Prostate gland (tissue), 2 donors: ENCODE measurements at regions not wholly inside any gene's neighbourhood (a gene's known extent, or its start where the extent isn't known, plus 50 kb on each side); places are given as distances from the start of the nearest gene placed in this dataset.

Experiments
- DNase-seq: peaks from one replicate; pipeline ENCODE4 v3.0.0-alpha.2; 2019; ENCODE audit warnings: low spot score
- H3K27ac ChIP-seq, 2 donors: fragments of 200-600 bp; sonication (generic); 2 replicates each; pipeline ENCODE4 v1.5.1; 2017 to 2019
- H3K27me3 ChIP-seq: fragments of 200-600 bp; sonication (generic); replicated peaks from 2 replicates; pipeline ENCODE4 v1.5.1; 2019; ENCODE audit not compliant: insufficient read depth
- H3K36me3 ChIP-seq, 2 donors: fragments of 200-600 bp; sonication (generic); 1 replicate in 1 of 2; 2 replicates in 1 of 2; pipeline versions ENCODE4 v1.5.1 to v1.8.1; 2017 to 2019
- H3K4me1 ChIP-seq: fragments of 200-600 bp; sonication (generic); replicated peaks from 2 replicates; pipeline ENCODE4 v1.5.1; 2019
- H3K4me3 ChIP-seq, 2 donors: fragments of 200-600 bp; sonication (generic); 2 replicates each; pipeline ENCODE4 v1.5.1; 2017 to 2019
- H3K9me3 ChIP-seq: fragments of 200-600 bp; sonication (generic); 2 replicates; pipeline ENCODE4 v1.5.1; 2017
- CTCF ChIP-seq, 4 experiments: fragments of 200-600 bp in 2 of 4; fragments of 450-650 bp in 2 of 4; sonication (generic) in 2 of 4; IDR thresholded peaks; 1 replicate in 3 of 4; 2 replicates in 1 of 4; pipeline ENCODE4 v1.5.1; 2016 to 2019; ENCODE audit warnings: antibody characterized with exemption in 4 of 4, mild to moderate bottlenecking in 2 of 4, moderate library complexity in 2 of 4
- POLR2A ChIP-seq: fragments of 450-650 bp; IDR thresholded peaks from one replicate; pipeline ENCODE4 v1.6.1; 2016; ENCODE audit warnings: antibody characterized with exemption, mild to moderate bottlenecking
- POLR2AphosphoS5 ChIP-seq: sonication (generic); formaldehyde crosslinking; IDR thresholded peaks from one replicate; pipeline ENCODE4 v1.6.1; 2017; ENCODE audit warnings: antibody characterized with exemption
- WGBS: methylation state at CpG from one replicate; pipeline ENCODE4 v1.1.5; 2018; 5-methylcytosine and 5-hydroxymethylcytosine counted together
- intact Hi-C: fragments of 100-400 bp; cut with DNase I; formaldehyde crosslinking; loops from one replicate; pipeline ENCODE4 v1.14.2; 2022
- small RNA-seq, 2 donors: library from RNA; depleted of rRNA; stranded (forward); fragments of <200 nt; gene quantifications; one replicate each; pipeline ENCODE3, GENCODE V24; 2016

GRCh38 chr14:60585676-60586075, 63.6 kb downstream of the SIX1 start:
- no peak for DNase-seq
- no peak overlapping the region for H3K27ac ChIP-seq
- H3K4me3 ChIP-seq: no peak overlapping the region
- TF ChIP-seq POLR2A (no peak), CTCF (IDR thresholded peaks at IDR 0.05) (no peak), POLR2AphosphoS5 (no peak)
- H3K9me3 ChIP-seq: no peaks in the 10 kb centered on the region
- intact Hi-C loops: no loop called here
- no peaks in the 10 kb centered on the region for H3K27me3 ChIP-seq
- H3K36me3 ChIP-seq: no peaks in the 10 kb centered on the region
- WGBS: 92% methylated on average over 3 of the region's 3 CpGs
- H3K4me1 ChIP-seq: no peaks in the 10 kb centered on the region

- Histone ChIP-seq H3K36me3 (no peaks in the 10 kb centered on the region), H3K9me3 (no peaks in the 10 kb centered on the region), H3K4me1 (no peaks in the 10 kb centered on the region), H3K4me3 (no peak overlapping the region), H3K27me3 (no peaks in the 10 kb centered on the region), H3K27ac (no peak overlapping the region)
- no peak for DNase-seq
- no peak for TF ChIP-seq POLR2A
- TF ChIP-seq CTCF (IDR thresholded peaks at IDR 0.05): no peak
- no peak for TF ChIP-seq POLR2AphosphoS5
- 98% methylated on average over 1 of the region's 1 CpG for WGBS
- intact Hi-C loops: no loop called here
These were observed 59.8 kb downstream of the SIX1 start for GRCh38 chr14:60589442-60589841.

GRCh38 chr14:60590991-60591414, 58.3 kb downstream of the SIX1 start:
- peak; percentile 9 for DNase-seq
- TF ChIP-seq CTCF (IDR thresholded peaks at IDR 0.05): no peak
- TF ChIP-seq POLR2AphosphoS5: peak; percentile 35
- TF ChIP-seq POLR2A: no peak
- Histone ChIP-seq H3K4me3 (no peak overlapping the region), H3K36me3 (no peaks in the 10 kb centered on the region), H3K27ac (peak overlapping the region in 1 of 2 donors; percentile 35), H3K4me1 (no peaks in the 10 kb centered on the region), H3K9me3 (no peaks in the 10 kb centered on the region), H3K27me3 (no peaks in the 10 kb centered on the region)
- intact Hi-C loops: no loop called here
- WGBS: 19% methylated on average over 1 of the region's 1 CpG

Small RNA genes in the stretch of these regions (small RNA-seq; reads per million reads assigned to genes)
- 0 reads per million in 2 donors for gene AL049874.2
